AG04450 (cell line): ENCODE measurements at regions not wholly inside any gene's neighbourhood (a gene's known extent, or its start where the extent isn't known, plus 50 kb on each side); places are given as distances from the start of the nearest gene placed in this dataset.

Experiments
- CTCF ChIA-PET: fragments of 300-600, 350-600 bp; formaldehyde crosslinking; extraction: SDS; loops from one replicate; lab custom pipeline; 2022; ENCODE audit warnings: antibody characterized with exemption, inconsistent platforms; lab: Charles Lee
- POLR2A ChIA-PET: fragments of 350-600 bp; formaldehyde crosslinking; extraction: SDS; loops from one replicate; lab custom pipeline; 2021; ENCODE audit warnings: antibody characterized with exemption, inconsistent platforms; lab: Yijun Ruan, JAX
- DNase-seq: peaks from one replicate; pipeline ENCODE4 v3.0.0-alpha.2; 2011; ENCODE audit warnings: low read depth, low spot score
- H3K27ac ChIP-seq: one replicate; pipeline ENCODE4 v1.5.1; 2012; ENCODE audit warnings: low read depth, low read length, control low read depth
- H3K27me3 ChIP-seq: one replicate; pipeline ENCODE4 v1.6.0; 2012; ENCODE audit warnings: low read length; ENCODE audit not compliant: control insufficient read depth, insufficient read depth
- H3K4me3 ChIP-seq: 2 replicates; pipeline ENCODE4 v1.5.1; 2011; ENCODE audit warnings: mild to moderate bottlenecking, low read depth, low read length, control low read depth
- H3K9me3 ChIP-seq: 2 replicates; pipeline ENCODE4 v1.5.1; 2012; ENCODE audit warnings: low read length; ENCODE audit not compliant: control insufficient read depth, insufficient read depth
- TF ChIP-seq, protein P1 (sequence below): IDR thresholded peaks from 2 replicates; pipeline ENCODE4 v1.5.1; 2011; ENCODE audit warnings: low read depth, low read length, control low read depth, inconsistent platforms

GRCh38 chr15:45762726-45763125 is 127.9 kb downstream of the SQOR start:
- Histone ChIP-seq H3K4me3 (no peak overlapping the region), H3K27ac (no peak overlapping the region), H3K9me3 (no peaks in the 10 kb centered on the region), H3K27me3 (no peaks in the 10 kb centered on the region)
- ChIA-PET CTCF (no interaction called here), POLR2A (no interaction called here)
- DNase-seq = no peak
- TF ChIP-seq, protein P1, sequence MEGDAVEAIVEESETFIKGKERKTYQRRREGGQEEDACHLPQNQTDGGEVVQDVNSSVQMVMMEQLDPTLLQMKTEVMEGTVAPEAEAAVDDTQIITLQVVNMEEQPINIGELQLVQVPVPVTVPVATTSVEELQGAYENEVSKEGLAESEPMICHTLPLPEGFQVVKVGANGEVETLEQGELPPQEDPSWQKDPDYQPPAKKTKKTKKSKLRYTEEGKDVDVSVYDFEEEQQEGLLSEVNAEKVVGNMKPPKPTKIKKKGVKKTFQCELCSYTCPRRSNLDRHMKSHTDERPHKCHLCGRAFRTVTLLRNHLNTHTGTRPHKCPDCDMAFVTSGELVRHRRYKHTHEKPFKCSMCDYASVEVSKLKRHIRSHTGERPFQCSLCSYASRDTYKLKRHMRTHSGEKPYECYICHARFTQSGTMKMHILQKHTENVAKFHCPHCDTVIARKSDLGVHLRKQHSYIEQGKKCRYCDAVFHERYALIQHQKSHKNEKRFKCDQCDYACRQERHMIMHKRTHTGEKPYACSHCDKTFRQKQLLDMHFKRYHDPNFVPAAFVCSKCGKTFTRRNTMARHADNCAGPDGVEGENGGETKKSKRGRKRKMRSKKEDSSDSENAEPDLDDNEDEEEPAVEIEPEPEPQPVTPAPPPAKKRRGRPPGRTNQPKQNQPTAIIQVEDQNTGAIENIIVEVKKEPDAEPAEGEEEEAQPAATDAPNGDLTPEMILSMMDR = no peak

- ChIA-PET CTCF (no interaction called here), POLR2A (no interaction called here)
- TF ChIP-seq, protein P1 = no peak
- Histone ChIP-seq H3K9me3 (no peaks in the 10 kb centered on the region), H3K27ac (no peak overlapping the region), H3K27me3 (no peaks in the 10 kb centered on the region), H3K4me3 (no peak overlapping the region)
- no peak for DNase-seq
Observed at GRCh38 chr15:45763170-45763869, 128.5 kb downstream of the SQOR start.

- DNase-seq = no peak
- ChIA-PET CTCF (no interaction called here), POLR2A (no interaction called here)
- H3K4me3 ChIP-seq = no peak overlapping the region
- H3K27me3 ChIP-seq = peaks cover 2% of the 10 kb centered on the region
- TF ChIP-seq, protein P1 = no peak
- H3K9me3 ChIP-seq = no peaks in the 10 kb centered on the region
- H3K27ac ChIP-seq = no peak overlapping the region
Observed at GRCh38 chr15:45773149-45773548, 138.3 kb downstream of the SQOR start.

GRCh38 chr15:45776772-45777171 is 141.9 kb downstream of the SQOR start:
- H3K27me3 ChIP-seq = peaks cover 2% of the 10 kb centered on the region
- no peak for DNase-seq
- no peak overlapping the region for H3K4me3 ChIP-seq
- TF ChIP-seq, protein P1 = no peak
- CTCF ChIA-PET = interaction anchor here (0.8 kb wide), 1 partner anchor 71 kb away, joined by 3 read pairs; no protein-coding TSS in a partner anchor
- POLR2A ChIA-PET = no interaction called here
- no peaks in the 10 kb centered on the region for H3K9me3 ChIP-seq
- no peak overlapping the region for H3K27ac ChIP-seq

DNA sequence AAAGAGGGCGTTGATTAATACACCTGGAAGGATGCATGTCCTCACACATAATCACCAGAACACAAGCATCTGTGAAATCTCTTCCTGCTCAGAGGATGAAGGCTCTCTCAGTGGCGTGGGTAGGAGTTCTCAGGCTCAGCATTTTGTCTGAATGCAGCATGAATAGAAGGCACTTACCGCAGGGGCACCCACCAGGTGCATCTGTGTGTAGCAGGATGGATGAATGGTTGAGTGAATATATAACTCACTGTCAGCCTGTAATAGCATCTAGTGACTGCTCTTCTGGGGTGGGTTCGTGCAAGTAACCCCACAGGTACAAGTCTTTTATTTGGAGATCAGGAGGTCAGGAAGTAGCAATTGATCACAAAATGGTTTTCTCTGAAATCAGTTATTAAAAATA is 143.0 kb downstream of the SQOR start:
- Histone ChIP-seq H3K27me3 (peaks cover 4% of the 10 kb centered on the region), H3K4me3 (no peak overlapping the region), H3K9me3 (no peaks in the 10 kb centered on the region), H3K27ac (no peak overlapping the region)
- ChIA-PET CTCF (no interaction called here), POLR2A (no interaction called here)
- TF ChIP-seq, protein P1 = no peak
- no peak for DNase-seq
